Panc1 (cell line): ENCODE measurements at regions not wholly inside any gene's neighbourhood (a gene's known extent, or its start where the extent isn't known, plus 50 kb on each side); places are given as distances from the start of the nearest gene placed in this dataset.

Source experiments
- ATAC-seq: fragments of 200-7000 bp; cut with Tn5 transposase; 2 replicates; pipeline ENCODE4 v1.9.1; 2020; ENCODE audit warnings: mild to moderate bottlenecking, moderate library complexity
- BruUV-seq: library from RNA; stranded (reverse); fragments of 400-500 nt; replicated peaks from 2 replicates; lab custom pipeline; 2021; lab: Mats Ljungman, UMichigan
- CTCF ChIA-PET: fragments of 300-600 bp; sonication (Branson Sonifier 250); formaldehyde crosslinking; loops from one replicate; lab custom pipeline; 2022; ENCODE audit warnings: antibody characterized with exemption; lab: Charles Lee
- POLR2A ChIA-PET: fragments of 300-600 bp; sonication (Branson Sonifier 250); formaldehyde crosslinking; loops from one replicate; lab custom pipeline; 2022; ENCODE audit warnings: antibody characterized with exemption; lab: Charles Lee
- DNase-seq: peaks from one replicate; pipeline ENCODE4 v3.0.0-alpha.2; 2010; ENCODE audit warnings: low read depth, low spot score
- H3K27ac ChIP-seq: 2 replicates; pipeline ENCODE4 v1.5.1; 2011; ENCODE audit warnings: mild to moderate bottlenecking, low read length, inconsistent platforms
- H3K27me3 ChIP-seq: fragments of 200-500 bp; sonication (Bioruptor generic); 2 replicates; pipeline ENCODE4 v1.6.0; 2014; ENCODE audit warnings: low read length, inconsistent platforms; ENCODE audit not compliant: control insufficient read depth, insufficient read depth
- H3K36me3 ChIP-seq: fragments of 200-500 bp; sonication (Bioruptor generic); 2 replicates; pipeline ENCODE4 v1.5.1; 2014; ENCODE audit warnings: inconsistent platforms, mild to moderate bottlenecking, low read length, moderate library complexity; ENCODE audit not compliant: control insufficient read depth, insufficient read depth
- H3K4me1 ChIP-seq: 2 replicates; pipeline ENCODE4 v1.5.1; 2011; ENCODE audit warnings: inconsistent platforms, mild to moderate bottlenecking, low read length, moderate library complexity; ENCODE audit not compliant: control insufficient read depth, insufficient read depth
- H3K4me3 ChIP-seq, 2 experiments: 2 replicates each; pipeline ENCODE4 v1.5.1; 2011 to 2012; ENCODE audit warnings: low read depth in 2 of 2, low read length in 2 of 2, mild to moderate bottlenecking in 2 of 2, inconsistent platforms in 1 of 2, moderate library complexity in 1 of 2
- H3K9me3 ChIP-seq: fragments of 200-500 bp; sonication (Bioruptor generic); 2 replicates; pipeline ENCODE4 v1.5.1; 2014; ENCODE audit warnings: low read depth, mild to moderate bottlenecking, inconsistent platforms, low read length, moderate library complexity; ENCODE audit not compliant: control insufficient read depth, insufficient read depth
- CTCF ChIP-seq: fragments of 450-650 bp; IDR thresholded peaks from 2 replicates; pipeline ENCODE4 v1.5.1; 2017; ENCODE audit warnings: mild to moderate bottlenecking
- POLR2AphosphoS5 ChIP-seq: IDR thresholded peaks from 2 replicates; pipeline ENCODE4 v1.6.1; 2012; ENCODE audit warnings: mild to moderate bottlenecking, low read depth, low read length, moderate library complexity
- REST ChIP-seq, 2 experiments: IDR thresholded peaks; 2 replicates each; pipeline ENCODE4 v1.6.1; 2011 to 2012; ENCODE audit warnings: low read depth in 2 of 2, control low read depth in 1 of 2, low read length in 1 of 2, mild to moderate bottlenecking in 1 of 2, moderate library complexity in 1 of 2; ENCODE audit not compliant: insufficient read depth in 1 of 2
- SIN3A ChIP-seq: IDR thresholded peaks from 2 replicates; pipeline ENCODE4 v1.6.1; 2012; ENCODE audit warnings: low read depth, mild to moderate bottlenecking, low read length, moderate library complexity, borderline replicate concordance; ENCODE audit not compliant: insufficient read depth
- TCF7L2 ChIP-seq: IDR thresholded peaks from 2 replicates; pipeline ENCODE4 v1.6.1; 2011; ENCODE audit warnings: mild to moderate bottlenecking, low read depth, low read length, inconsistent platforms
- in situ Hi-C: cut with HindIII; loops from 2 replicates; pipeline ENCODE4 v1.10.0; 2016; ENCODE audit warnings: low sequenced_read_pairs, low pct_unique_long_range_greater_than_20kb
- intact Hi-C: fragments of 100-400 bp; cut with micrococcal nuclease; formaldehyde crosslinking; loops from one replicate; pipeline ENCODE4 v1.10.0; 2022; ENCODE audit not compliant: unreplicated experiment

- BruUV-seq: no TSS peak
- Histone ChIP-seq H3K9me3 (no peaks in the 10 kb centered on the region), H3K27ac (no peak overlapping the region), H3K27me3 (no peaks in the 10 kb centered on the region), H3K4me3 (no peak overlapping the region), H3K36me3 (no peaks in the 10 kb centered on the region), H3K4me1 (no peaks in the 10 kb centered on the region)
- ATAC-seq (no peak), DNase-seq (no peak)
- TF ChIP-seq POLR2AphosphoS5: no peak
- no peak for TF ChIP-seq CTCF
- no peak for TF ChIP-seq SIN3A
- TF ChIP-seq TCF7L2: no peak
- no peak for TF ChIP-seq REST (IDR thresholded peaks at IDR 0.05; ENCODE audit: insufficient read depth in 1 of 2, low read depth in 2 of 2, low read length in 1 of 2)
- CTCF ChIA-PET: no interaction called here
- intact Hi-C loops (no loop called here), in situ Hi-C loops (no loop called here)
- POLR2A ChIA-PET: no interaction called here
Observed at GRCh38 chr16:65409510-65409909, 287.6 kb upstream of the CDH11 start.

GRCh38 chr16:65406933-65407332 lies 285.1 kb upstream of the CDH11 start:
- no TSS peak for BruUV-seq
- no peak for ATAC-seq
- no peak overlapping the region for H3K4me3 ChIP-seq
- TF ChIP-seq REST (IDR thresholded peaks at IDR 0.05; ENCODE audit: insufficient read depth in 1 of 2, low read depth in 2 of 2, low read length in 1 of 2) (no peak), TCF7L2 (no peak), CTCF (no peak), POLR2AphosphoS5 (no peak), SIN3A (no peak)
- no peak overlapping the region for H3K27ac ChIP-seq
- no peaks in the 10 kb centered on the region for H3K9me3 ChIP-seq
- POLR2A ChIA-PET: no interaction called here
- no peaks in the 10 kb centered on the region for H3K36me3 ChIP-seq
- CTCF ChIA-PET: no interaction called here
- in situ Hi-C loops: no loop called here
- no peak for DNase-seq
- H3K27me3 ChIP-seq: no peaks in the 10 kb centered on the region
- intact Hi-C loops: no loop called here
- H3K4me1 ChIP-seq: no peaks in the 10 kb centered on the region
